22Rv1 (cell line): ENCODE measurements at regions not wholly inside any gene's neighbourhood (a gene's known extent, or its start where the extent isn't known, plus 50 kb on each side); places are given as distances from the start of the nearest gene placed in this dataset.

Source experiments
- H3K27ac ChIP-seq: fragments of 450-650 bp; 2 replicates; pipeline ENCODE4 v1.5.1; 2017
- CTCF ChIP-seq: fragments of 450-650 bp; IDR thresholded peaks from 2 replicates; pipeline ENCODE4 v1.5.1; 2017; ENCODE audit warnings: mild to moderate bottlenecking
- ZFX ChIP-seq: fragments of 450-650 bp; IDR thresholded peaks from 2 replicates; pipeline ENCODE4 v1.6.1; 2017; ENCODE audit warnings: antibody characterized with exemption, borderline replicate concordance

GRCh38 chr15:26314577-26314976 lies 451.4 kb upstream of the ATP10A start:
- no peak for TF ChIP-seq ZFX
- TF ChIP-seq CTCF = no peak
- H3K27ac ChIP-seq = no peak overlapping the region

- H3K27ac ChIP-seq = no peak overlapping the region
- TF ChIP-seq CTCF = no peak
- no peak for TF ChIP-seq ZFX
Measured at GRCh38 chr15:26311710-26312236, 448.6 kb upstream of the ATP10A start.

GRCh38 chr15:26298659-26299170 lies 435.6 kb upstream of the ATP10A start:
- no peak overlapping the region for H3K27ac ChIP-seq
- TF ChIP-seq CTCF = no peak
- TF ChIP-seq ZFX = no peak

GRCh38 chr15:26298010-26298658 lies 435.0 kb upstream of the ATP10A start:
- no peak overlapping the region for H3K27ac ChIP-seq
- no peak for TF ChIP-seq ZFX
- no peak for TF ChIP-seq CTCF

GRCh38 chr15:26295336-26296085 lies 432.4 kb upstream of the ATP10A start:
- no peak for TF ChIP-seq ZFX
- TF ChIP-seq CTCF = no peak

GRCh38 chr15:26294059-26294689 lies 431.0 kb upstream of the ATP10A start:
- H3K27ac ChIP-seq = no peak overlapping the region
- TF ChIP-seq CTCF (no peak), ZFX (no peak)

More at GRCh38 chr15:26295336-26296085, 432.4 kb upstream of the ATP10A start:
- H3K27ac ChIP-seq = no peak overlapping the region
